ENCODE measurements at regions not wholly inside any gene's neighbourhood (a gene's known extent, or its start where the extent isn't known, plus 50 kb on each side); places are given as distances from the start of the nearest gene placed in this dataset.

- no peak overlapping the region for H3K27ac ChIP-seq (ENCODE audit: insufficient read depth, low read length)
- H2AFZ ChIP-seq (ENCODE audit: low read length), result no peak overlapping the region
- no peak for DNase-seq (ENCODE audit: low read depth in 2 of 2)
- no peak overlapping the region for H3K9ac ChIP-seq (ENCODE audit: insufficient read depth, low read length)
- TF ChIP-seq CTCF (conservative IDR thresholded peaks at IDR 0.05 in 1 of 2, IDR thresholded peaks at IDR 0.05 in 1 of 2; ENCODE audit: low read depth in 1 of 2, low read length in 2 of 2), result no peak
- no peak for TF ChIP-seq EZH2 (IDR thresholded peaks at IDR 0.05; ENCODE audit: low read length, missing control alignments)
- no peaks in the 10 kb centered on the region for H3K9me3 ChIP-seq (ENCODE audit: control insufficient read depth, insufficient read depth, low read depth, low read length)
- H4K20me1 ChIP-seq (ENCODE audit: control insufficient read depth, extremely low read depth, insufficient read depth, low read length), result no peaks in the 10 kb centered on the region
- no peaks in the 10 kb centered on the region for H3K4me1 ChIP-seq (ENCODE audit: control insufficient read depth, extremely low read depth, insufficient read depth, low read length)
- no peaks in the 10 kb centered on the region for H3K79me2 ChIP-seq (ENCODE audit: control insufficient read depth, insufficient read depth, low read length)
- no peak overlapping the region for H3K4me3 ChIP-seq (replicated peaks in 1 of 4; ENCODE audit: control extremely low read depth in 1 of 4, insufficient read depth in 1 of 4, low read depth in 3 of 4, low read length in 4 of 4)
- no peak overlapping the region for H3K4me2 ChIP-seq (ENCODE audit: extremely low read depth, insufficient read depth, low read length)
- no peaks in the 10 kb centered on the region for H3K27me3 ChIP-seq (ENCODE audit: control insufficient read depth, insufficient read depth, low read length)
- no peaks in the 10 kb centered on the region for H3K36me3 ChIP-seq (ENCODE audit: control insufficient read depth, insufficient read depth, low read length)
These were observed 634.0 kb upstream of the BCHE start for GRCh38 chr3:166471074-166471767.

GRCh38 chr3:166462891-166463470 is 625.8 kb upstream of the BCHE start:
- Histone ChIP-seq H3K4me2 (ENCODE audit: extremely low read depth, insufficient read depth, low read length) (no peak overlapping the region), H3K27ac (ENCODE audit: insufficient read depth, low read length) (no peak overlapping the region), H3K9me3 (ENCODE audit: control insufficient read depth, insufficient read depth, low read depth, low read length) (no peaks in the 10 kb centered on the region), H3K4me3 (replicated peaks in 1 of 4; ENCODE audit: control extremely low read depth in 1 of 4, insufficient read depth in 1 of 4, low read depth in 3 of 4, low read length in 4 of 4) (no peak overlapping the region), H3K79me2 (ENCODE audit: control insufficient read depth, insufficient read depth, low read length) (no peaks in the 10 kb centered on the region), H3K9ac (ENCODE audit: insufficient read depth, low read length) (no peak overlapping the region), H2AFZ (ENCODE audit: low read length) (no peak overlapping the region), H4K20me1 (ENCODE audit: control insufficient read depth, extremely low read depth, insufficient read depth, low read length) (no peaks in the 10 kb centered on the region), H3K4me1 (ENCODE audit: control insufficient read depth, extremely low read depth, insufficient read depth, low read length) (no peaks in the 10 kb centered on the region), H3K27me3 (ENCODE audit: control insufficient read depth, insufficient read depth, low read length) (no peaks in the 10 kb centered on the region), H3K36me3 (ENCODE audit: control insufficient read depth, insufficient read depth, low read length) (no peaks in the 10 kb centered on the region)
- DNase-seq (ENCODE audit: low read depth in 2 of 2), result no peak
- no peak for TF ChIP-seq EZH2 (IDR thresholded peaks at IDR 0.05; ENCODE audit: low read length, missing control alignments)
- no peak for TF ChIP-seq CTCF (conservative IDR thresholded peaks at IDR 0.05 in 1 of 2, IDR thresholded peaks at IDR 0.05 in 1 of 2; ENCODE audit: low read depth in 1 of 2, low read length in 2 of 2)

- no peak for DNase-seq (ENCODE audit: low read depth in 2 of 2)
- Histone ChIP-seq H3K4me2 (ENCODE audit: extremely low read depth, insufficient read depth, low read length) (no peak overlapping the region), H3K9ac (ENCODE audit: insufficient read depth, low read length) (no peak overlapping the region), H3K27me3 (ENCODE audit: control insufficient read depth, insufficient read depth, low read length) (no peaks in the 10 kb centered on the region), H3K36me3 (ENCODE audit: control insufficient read depth, insufficient read depth, low read length) (no peaks in the 10 kb centered on the region), H3K27ac (ENCODE audit: insufficient read depth, low read length) (no peak overlapping the region), H3K4me1 (ENCODE audit: control insufficient read depth, extremely low read depth, insufficient read depth, low read length) (no peaks in the 10 kb centered on the region), H2AFZ (ENCODE audit: low read length) (no peak overlapping the region), H3K9me3 (ENCODE audit: control insufficient read depth, insufficient read depth, low read depth, low read length) (no peaks in the 10 kb centered on the region), H3K79me2 (ENCODE audit: control insufficient read depth, insufficient read depth, low read length) (no peaks in the 10 kb centered on the region), H3K4me3 (replicated peaks in 1 of 4; ENCODE audit: control extremely low read depth in 1 of 4, insufficient read depth in 1 of 4, low read depth in 3 of 4, low read length in 4 of 4) (no peak overlapping the region), H4K20me1 (ENCODE audit: control insufficient read depth, extremely low read depth, insufficient read depth, low read length) (no peaks in the 10 kb centered on the region)
- no peak for TF ChIP-seq CTCF (conservative IDR thresholded peaks at IDR 0.05 in 1 of 2, IDR thresholded peaks at IDR 0.05 in 1 of 2; ENCODE audit: low read depth in 1 of 2, low read length in 2 of 2)
- no peak for TF ChIP-seq EZH2 (IDR thresholded peaks at IDR 0.05; ENCODE audit: low read length, missing control alignments)
These were observed 624.4 kb upstream of the BCHE start for GRCh38 chr3:166461626-166462025.
